H1 (cell line): ENCODE measurements at regions not wholly inside any gene's neighbourhood (a gene's known extent, or its start where the extent isn't known, plus 50 kb on each side); places are given as distances from the start of the nearest gene placed in this dataset.

Experiments
- EP300 ChIP-seq, 2 experiments: IDR thresholded peaks; 1 replicate in 1 of 2; 2 replicates in 1 of 2; pipeline ENCODE4 v1.6.1; 2011 to 2012; ENCODE audit warnings: low read depth in 2 of 2, low read length in 2 of 2, mild to moderate bottlenecking in 2 of 2, borderline replicate concordance in 1 of 2, inconsistent platforms in 1 of 2, moderate library complexity in 1 of 2
- MAFK ChIP-seq: IDR thresholded peaks from 2 replicates; pipeline ENCODE4 v1.6.1; 2012; ENCODE audit warnings: low read depth, mild to moderate bottlenecking, improper control_type of control experiment, low read length
- POLR2A ChIP-seq, 2 experiments: IDR thresholded peaks; 1 replicate in 1 of 2; 2 replicates in 1 of 2; pipeline ENCODE4 v1.6.1; 2011; ENCODE audit warnings: low read depth in 2 of 2, low read length in 2 of 2, mild to moderate bottlenecking in 2 of 2; ENCODE audit errors: control extremely low read depth in 1 of 2
- POLR2AphosphoS5 ChIP-seq: IDR thresholded peaks from 2 replicates; pipeline ENCODE4 v1.6.1; 2011; ENCODE audit warnings: low read depth, low read length
- RAD21 ChIP-seq, 2 experiments: IDR thresholded peaks in 1 of 2; conservative IDR thresholded peaks in 1 of 2; 2 replicates each; pipeline ENCODE4 v1.6.1; 2011; ENCODE audit warnings: low read depth in 2 of 2, low read length in 2 of 2, improper control_type of control experiment in 1 of 2, inconsistent platforms in 1 of 2, mild to moderate bottlenecking in 1 of 2, moderate library complexity in 1 of 2
- SRF ChIP-seq: IDR thresholded peaks from 2 replicates; pipeline ENCODE4 v1.6.1; 2011; ENCODE audit warnings: mild to moderate bottlenecking, low read depth, low read length, moderate library complexity
- SUZ12 ChIP-seq: fragments of 200-600 bp; sonication (generic); IDR thresholded peaks from 2 replicates; pipeline ENCODE4 v1.6.1; 2012; ENCODE audit warnings: mild to moderate bottlenecking, inconsistent platforms, low read length, moderate library complexity, mixed read lengths
- TAF1 ChIP-seq: IDR thresholded peaks from 2 replicates; pipeline ENCODE4 v1.6.1; 2011; ENCODE audit warnings: mild to moderate bottlenecking, low read depth, low read length
- YY1 ChIP-seq: IDR thresholded peaks from 2 replicates; pipeline ENCODE4 v1.6.1; 2011; ENCODE audit warnings: low read depth, mild to moderate bottlenecking, low read length
- ZNF274 ChIP-seq: IDR thresholded peaks from 2 replicates; pipeline ENCODE4 v1.7.0; 2012; ENCODE audit warnings: low read length, borderline replicate concordance; ENCODE audit errors: extremely low read depth
- TF ChIP-seq, protein P1 (sequence below), 3 experiments: IDR thresholded peaks; 1 replicate in 2 of 3; 2 replicates in 1 of 3; pipeline versions ENCODE4 v1.5.1 to v1.6.1; 2011; ENCODE audit warnings: low read length in 3 of 3, mild to moderate bottlenecking in 3 of 3, inconsistent platforms in 2 of 3, low read depth in 1 of 3, moderate library complexity in 1 of 3; ENCODE audit not compliant: insufficient read depth in 1 of 3; ENCODE audit errors: control extremely low read depth in 1 of 3
- TF ChIP-seq, protein P2 (sequence below): IDR thresholded peaks from 2 replicates; pipeline ENCODE4 v1.6.1; 2012; ENCODE audit warnings: low read length, inconsistent platforms

- TF ChIP-seq POLR2A (IDR thresholded peaks at IDR 0.05; ENCODE audit: control extremely low read depth in 1 of 2, low read depth in 2 of 2, low read length in 2 of 2) (no peak), RAD21 (IDR thresholded peaks at IDR 0.05 in 1 of 2, conservative IDR thresholded peaks at IDR 0.05 in 1 of 2; ENCODE audit: low read depth in 2 of 2, low read length in 2 of 2) (no peak), POLR2AphosphoS5 (no peak), TAF1 (no peak), SUZ12 (no peak), ZNF274 (no peak), SRF (no peak), MAFK (no peak), EP300 (IDR thresholded peaks at IDR 0.05; ENCODE audit: borderline replicate concordance in 1 of 2, low read depth in 2 of 2, low read length in 2 of 2) (no peak), YY1 (no peak)
- TF ChIP-seq, protein P1, sequence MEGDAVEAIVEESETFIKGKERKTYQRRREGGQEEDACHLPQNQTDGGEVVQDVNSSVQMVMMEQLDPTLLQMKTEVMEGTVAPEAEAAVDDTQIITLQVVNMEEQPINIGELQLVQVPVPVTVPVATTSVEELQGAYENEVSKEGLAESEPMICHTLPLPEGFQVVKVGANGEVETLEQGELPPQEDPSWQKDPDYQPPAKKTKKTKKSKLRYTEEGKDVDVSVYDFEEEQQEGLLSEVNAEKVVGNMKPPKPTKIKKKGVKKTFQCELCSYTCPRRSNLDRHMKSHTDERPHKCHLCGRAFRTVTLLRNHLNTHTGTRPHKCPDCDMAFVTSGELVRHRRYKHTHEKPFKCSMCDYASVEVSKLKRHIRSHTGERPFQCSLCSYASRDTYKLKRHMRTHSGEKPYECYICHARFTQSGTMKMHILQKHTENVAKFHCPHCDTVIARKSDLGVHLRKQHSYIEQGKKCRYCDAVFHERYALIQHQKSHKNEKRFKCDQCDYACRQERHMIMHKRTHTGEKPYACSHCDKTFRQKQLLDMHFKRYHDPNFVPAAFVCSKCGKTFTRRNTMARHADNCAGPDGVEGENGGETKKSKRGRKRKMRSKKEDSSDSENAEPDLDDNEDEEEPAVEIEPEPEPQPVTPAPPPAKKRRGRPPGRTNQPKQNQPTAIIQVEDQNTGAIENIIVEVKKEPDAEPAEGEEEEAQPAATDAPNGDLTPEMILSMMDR (IDR thresholded peaks at IDR 0.05; ENCODE audit: control extremely low read depth in 1 of 3, insufficient read depth in 1 of 3, low read depth in 1 of 3, low read length in 3 of 3) = no peak
- TF ChIP-seq, protein P2, sequence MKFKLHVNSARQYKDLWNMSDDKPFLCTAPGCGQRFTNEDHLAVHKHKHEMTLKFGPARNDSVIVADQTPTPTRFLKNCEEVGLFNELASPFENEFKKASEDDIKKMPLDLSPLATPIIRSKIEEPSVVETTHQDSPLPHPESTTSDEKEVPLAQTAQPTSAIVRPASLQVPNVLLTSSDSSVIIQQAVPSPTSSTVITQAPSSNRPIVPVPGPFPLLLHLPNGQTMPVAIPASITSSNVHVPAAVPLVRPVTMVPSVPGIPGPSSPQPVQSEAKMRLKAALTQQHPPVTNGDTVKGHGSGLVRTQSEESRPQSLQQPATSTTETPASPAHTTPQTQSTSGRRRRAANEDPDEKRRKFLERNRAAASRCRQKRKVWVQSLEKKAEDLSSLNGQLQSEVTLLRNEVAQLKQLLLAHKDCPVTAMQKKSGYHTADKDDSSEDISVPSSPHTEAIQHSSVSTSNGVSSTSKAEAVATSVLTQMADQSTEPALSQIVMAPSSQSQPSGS = no peak
These were observed 76.2 kb upstream of the PTCH1 start for GRCh38 chr9:95592931-95593330.
